Caki2 (cell line): ENCODE measurements at regions not wholly inside any gene's neighbourhood (a gene's known extent, or its start where the extent isn't known, plus 50 kb on each side); places are given as distances from the start of the nearest gene placed in this dataset.

Experiments used
- DNase-seq: peaks from one replicate; pipeline ENCODE4 v3.0.0-alpha.2; 2015; ENCODE audit warnings: low read depth
- in situ Hi-C: cut with HindIII; loops from 2 replicates; pipeline ENCODE4 v1.10.0; 2016; ENCODE audit warnings: low sequenced_read_pairs, low pct_unique_long_range_greater_than_20kb, mixed read lengths

GRCh38 chr13:77388944-77389624 lies 62.2 kb upstream of the MYCBP2 start:
- no peak for DNase-seq
- in situ Hi-C loops, result no loop called here

- DNase-seq, result no peak
Observed at GRCh38 chr13:77387607-77388200, 60.8 kb upstream of the MYCBP2 start.

GRCh38 chr13:77386880-77387606 lies 60.1 kb upstream of the MYCBP2 start:
- DNase-seq, result no peak
- in situ Hi-C loops, result no loop called here

More at GRCh38 chr13:77387607-77388200, 60.8 kb upstream of the MYCBP2 start:
- in situ Hi-C loops, result no loop called here

GRCh38 chr13:77386046-77386445 lies 59.2 kb upstream of the MYCBP2 start:
- DNase-seq, result no peak
- in situ Hi-C loops, result no loop called here

- in situ Hi-C loops, result no loop called here
- DNase-seq, result no peak
Observed at GRCh38 chr13:77384999-77385398, 58.1 kb upstream of the MYCBP2 start.

- DNase-seq, result no peak
- in situ Hi-C loops, result no loop called here
Observed at GRCh38 chr13:77383097-77383496, 56.2 kb upstream of the MYCBP2 start.

GRCh38 chr13:77381059-77381458 lies 54.2 kb upstream of the MYCBP2 start:
- in situ Hi-C loops, result no loop called here
- DNase-seq, result no peak

- in situ Hi-C loops, result no loop called here
- DNase-seq, result no peak
Observed at GRCh38 chr13:77379508-77379907, 52.6 kb upstream of the MYCBP2 start.

GRCh38 chr13:77378662-77379061 lies 51.8 kb upstream of the MYCBP2 start:
- in situ Hi-C loops, result no loop called here
- no peak for DNase-seq

- in situ Hi-C loops, result no loop called here
- no peak for DNase-seq
Observed at GRCh38 chr13:77377016-77377415, 50.1 kb upstream of the MYCBP2 start.
